K562 (cell line): ENCODE measurements at regions not wholly inside any gene's neighbourhood (a gene's known extent, or its start where the extent isn't known, plus 50 kb on each side); places are given as distances from the start of the nearest gene placed in this dataset.

ENCODE experiments used
- ATAC-seq: fragments of 200-7000 bp; cut with Tn5 transposase; 3 replicates; pipeline ENCODE4 v1.9.1; 2020; ENCODE audit warnings: moderate library complexity
- BruUV-seq: library from RNA; stranded (reverse); fragments of 400-500 nt; replicated peaks from 2 replicates; lab custom pipeline; 2021; lab: Mats Ljungman, UMichigan
- CTCF ChIA-PET: fragments of 300-600 bp; formaldehyde crosslinking; extraction: SDS; loops from one replicate; lab custom pipeline; 2021; ENCODE audit warnings: low intra/inter-chr PET ratio; lab: Yijun Ruan, JAX
- POLR2A ChIA-PET: fragments of 300-600, 350-650 bp; sonication (Branson Sonifier 250); formaldehyde crosslinking; extraction: SDS; loops from one replicate; lab custom pipeline; 2021; ENCODE audit warnings: antibody characterized with exemption, inconsistent platforms; lab: Yijun Ruan, JAX
- DNase-seq, 4 experiments: peaks; one replicate each; pipeline versions ENCODE4 v3.0.0 to v3.0.0-alpha.2; 2011 to 2018; ENCODE audit warnings: low spot score in 3 of 4, mixed read lengths in 3 of 4; ENCODE audit errors: extremely low read depth in 1 of 4
- FAIRE-seq: peaks from 2 replicates; lab custom pipeline; 2011; peaks lifted over from hg19 to GRCh38; lab: Jason Lieb, UNC
- H2AFZ ChIP-seq: 2 replicates; pipeline ENCODE4 v1.6.0; 2011; ENCODE audit warnings: low read depth, low read length, control low read depth, inconsistent platforms
- H3K27ac ChIP-seq: fragments of 200-600 bp; 3 replicates; pipeline ENCODE4 v1.8.0; 2011; ENCODE audit warnings: low read depth, mild to moderate bottlenecking, control low read depth, inconsistent platforms, low read length, moderate library complexity, mixed read lengths; ENCODE audit errors: extremely low read depth
- H3K27me3 ChIP-seq, 2 experiments: fragments of 300-600 bp in 1 of 2; 2 replicates in 1 of 2; 3 replicates in 1 of 2; pipeline versions ENCODE4 v1.6.0 to v1.8.0; 2011; ENCODE audit warnings: inconsistent platforms in 2 of 2, low read length in 2 of 2, mild to moderate bottlenecking in 1 of 2, mixed read lengths in 1 of 2, moderate library complexity in 1 of 2; ENCODE audit not compliant: control insufficient read depth in 2 of 2, insufficient read depth in 2 of 2
- H3K36me3 ChIP-seq: fragments of 300-600 bp; 3 replicates; pipeline ENCODE4 v1.8.0; 2011; ENCODE audit warnings: mild to moderate bottlenecking, low read length, inconsistent platforms; ENCODE audit not compliant: control insufficient read depth, insufficient read depth
- H3K4me1 ChIP-seq, 2 experiments: fragments of 200-600 bp in 1 of 2; replicated peaks in 1 of 2; 2 replicates in 1 of 2; 3 replicates in 1 of 2; pipeline versions ENCODE4 v1.5.1 to v1.8.0; 2011; ENCODE audit warnings: inconsistent platforms in 2 of 2, low read length in 2 of 2, mild to moderate bottlenecking in 1 of 2, mixed read lengths in 1 of 2, moderate library complexity in 1 of 2; ENCODE audit not compliant: control insufficient read depth in 2 of 2, insufficient read depth in 2 of 2
- H3K4me2 ChIP-seq: 2 replicates; pipeline ENCODE4 v1.6.1; 2011; ENCODE audit warnings: low read length, control low read depth, inconsistent platforms, mixed read lengths; ENCODE audit not compliant: insufficient read depth
- H3K4me3 ChIP-seq: fragments of 200-600 bp; sonication (generic), shearing (Covaris generic); 2 replicates; pipeline ENCODE4 v1.5.1; 2016; ENCODE audit warnings: control low read depth, inconsistent platforms
- H3K79me2 ChIP-seq: fragments of 200-600 bp; 3 replicates; pipeline ENCODE4 v1.8.0; 2011; ENCODE audit warnings: low read length, inconsistent platforms; ENCODE audit not compliant: control insufficient read depth, insufficient read depth
- H3K9ac ChIP-seq, 2 experiments: 2 replicates each; pipeline versions ENCODE4 v1.6.0 to v1.6.1; 2011; ENCODE audit warnings: low read depth in 2 of 2, low read length in 2 of 2, control low read depth in 1 of 2, inconsistent platforms in 1 of 2, mild to moderate bottlenecking in 1 of 2, mixed read lengths in 1 of 2; ENCODE audit not compliant: insufficient read depth in 1 of 2
- H3K9me1 ChIP-seq: one replicate; pipeline ENCODE4 v1.6.0; 2011; ENCODE audit warnings: inconsistent platforms, mild to moderate bottlenecking, low read length, moderate library complexity; ENCODE audit not compliant: control insufficient read depth, insufficient read depth
- H3K9me3 ChIP-seq: replicated peaks from 2 replicates; pipeline ENCODE4 v1.5.1; 2011; ENCODE audit warnings: low read depth, low read length, inconsistent platforms; ENCODE audit not compliant: control insufficient read depth, insufficient read depth
- H4K20me1 ChIP-seq: replicated peaks from 2 replicates; pipeline ENCODE4 v1.6.1; 2011; ENCODE audit warnings: low read length, inconsistent platforms, mixed read lengths; ENCODE audit not compliant: control insufficient read depth, insufficient read depth
- RAD21 ChIP-seq, 2 experiments: fragments of 250-450 bp in 1 of 2; fragments of 450-650 bp in 1 of 2; sonication (Bioruptor Pico) in 1 of 2; formaldehyde crosslinking in 1 of 2; IDR thresholded peaks in 1 of 2; conservative IDR thresholded peaks in 1 of 2; 2 replicates each; pipeline versions ENCODE4 v1.4.0 to v1.8.0; 2020 to 2022; ENCODE audit warnings: mild to moderate bottlenecking in 2 of 2, moderate library complexity in 1 of 2
- WGBS: fragments of 100-300 bp; shearing (Covaris generic); methylation state at CpG from one replicate; pipeline ENCODE4 v1.1.6; 2016; ENCODE audit warnings: low coverage, mixed read lengths; ENCODE audit not compliant: insufficient coverage; ENCODE audit errors: missing lambda C conversion rate; 5-methylcytosine and 5-hydroxymethylcytosine counted together
- in situ Hi-C: fragments of 300-500 bp; cut with MboI; formaldehyde crosslinking; loops from 4 replicates; pipeline ENCODE4 v1.15.0; 2018; ENCODE audit warnings: inconsistent platforms, mixed read lengths
- intact Hi-C: fragments of 100-400 bp; cut with micrococcal nuclease; formaldehyde crosslinking; loops from 2 replicates; pipeline ENCODE4 v1.14.2; 2022
- TF ChIP-seq, protein P1 (sequence below), 3 experiments: IDR thresholded peaks in 2 of 3; conservative IDR thresholded peaks in 1 of 3; 2 replicates each; pipeline ENCODE4 v1.5.1; 2011 to 2012; ENCODE audit warnings: low read length in 3 of 3, mild to moderate bottlenecking in 3 of 3, control low read depth in 2 of 3, improper control_type of control experiment in 1 of 3, inconsistent platforms in 1 of 3, low read depth in 1 of 3, mixed read lengths in 1 of 3, moderate library complexity in 1 of 3; ENCODE audit not compliant: insufficient read depth in 2 of 3
- TF ChIP-seq, protein P2 (sequence below): sonication (generic); IDR thresholded peaks from 2 replicates; pipeline ENCODE4 v1.6.1; 2016

DNA sequence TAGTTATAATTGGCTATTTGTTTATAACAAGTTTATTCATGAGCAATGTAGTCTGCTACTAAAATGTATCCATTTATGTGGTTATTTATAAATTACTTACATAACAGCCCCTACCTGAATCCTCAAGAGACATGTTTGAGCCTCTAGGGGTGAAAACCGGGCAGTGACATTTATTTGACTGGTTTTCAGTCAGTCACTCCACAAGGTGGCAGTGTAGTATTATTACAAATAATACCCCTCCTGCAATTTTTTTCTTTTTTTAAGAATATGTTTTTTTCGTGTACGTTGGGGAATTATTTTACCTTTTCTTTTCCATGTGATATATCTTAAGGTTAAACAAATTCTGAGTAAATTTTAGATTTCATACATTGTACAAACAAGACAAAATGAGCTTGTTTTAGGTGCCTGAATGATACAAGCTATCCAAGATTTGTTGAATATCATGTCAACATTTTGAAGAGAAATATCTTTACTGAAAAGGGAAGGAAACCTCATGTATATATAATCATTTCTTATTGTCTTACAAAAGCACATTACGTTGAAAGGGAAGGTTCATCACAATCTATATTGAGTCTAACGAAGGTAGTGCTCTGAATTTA lies 598.7 kb upstream of the TECRL start:
- POLR2A ChIA-PET = no interaction called here
- H3K27me3 ChIP-seq = no peaks in the 10 kb centered on the region
- H3K36me3 ChIP-seq = no peaks in the 10 kb centered on the region
- H3K9ac ChIP-seq = no peak overlapping the region
- H2AFZ ChIP-seq = no peak overlapping the region
- H3K9me1 ChIP-seq = no peaks in the 10 kb centered on the region
- no peaks in the 10 kb centered on the region for H3K9me3 ChIP-seq
- BruUV-seq = no TSS peak
- in situ Hi-C loops = no loop called here
- FAIRE-seq = no peak
- no peaks in the 10 kb centered on the region for H3K4me1 ChIP-seq
- intact Hi-C loops = no loop called here
- no peaks in the 10 kb centered on the region for H4K20me1 ChIP-seq
- H3K4me3 ChIP-seq = no peak overlapping the region
- ATAC-seq = no peak
- no peak overlapping the region for H3K4me2 ChIP-seq
- no peaks in the 10 kb centered on the region for H3K79me2 ChIP-seq
- CTCF ChIA-PET = no interaction called here
- TF ChIP-seq RAD21 (CRISPR knock-in tag; conservative IDR thresholded peaks at IDR 0.05 in 1 of 2, IDR thresholded peaks at IDR 0.05 in 1 of 2) = peak in 1 of 2 experiments; percentile 37; a peak in 2 of 4 replicates
- TF ChIP-seq, protein P1, sequence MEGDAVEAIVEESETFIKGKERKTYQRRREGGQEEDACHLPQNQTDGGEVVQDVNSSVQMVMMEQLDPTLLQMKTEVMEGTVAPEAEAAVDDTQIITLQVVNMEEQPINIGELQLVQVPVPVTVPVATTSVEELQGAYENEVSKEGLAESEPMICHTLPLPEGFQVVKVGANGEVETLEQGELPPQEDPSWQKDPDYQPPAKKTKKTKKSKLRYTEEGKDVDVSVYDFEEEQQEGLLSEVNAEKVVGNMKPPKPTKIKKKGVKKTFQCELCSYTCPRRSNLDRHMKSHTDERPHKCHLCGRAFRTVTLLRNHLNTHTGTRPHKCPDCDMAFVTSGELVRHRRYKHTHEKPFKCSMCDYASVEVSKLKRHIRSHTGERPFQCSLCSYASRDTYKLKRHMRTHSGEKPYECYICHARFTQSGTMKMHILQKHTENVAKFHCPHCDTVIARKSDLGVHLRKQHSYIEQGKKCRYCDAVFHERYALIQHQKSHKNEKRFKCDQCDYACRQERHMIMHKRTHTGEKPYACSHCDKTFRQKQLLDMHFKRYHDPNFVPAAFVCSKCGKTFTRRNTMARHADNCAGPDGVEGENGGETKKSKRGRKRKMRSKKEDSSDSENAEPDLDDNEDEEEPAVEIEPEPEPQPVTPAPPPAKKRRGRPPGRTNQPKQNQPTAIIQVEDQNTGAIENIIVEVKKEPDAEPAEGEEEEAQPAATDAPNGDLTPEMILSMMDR (IDR thresholded peaks at IDR 0.05 in 2 of 3, conservative IDR thresholded peaks at IDR 0.05 in 1 of 3; ENCODE audit: insufficient read depth in 2 of 3, low read depth in 1 of 3, low read length in 3 of 3) = peak; percentile 22 to 60 (median 49); a peak in 4 of 6 replicates
- TF ChIP-seq, protein P2, sequence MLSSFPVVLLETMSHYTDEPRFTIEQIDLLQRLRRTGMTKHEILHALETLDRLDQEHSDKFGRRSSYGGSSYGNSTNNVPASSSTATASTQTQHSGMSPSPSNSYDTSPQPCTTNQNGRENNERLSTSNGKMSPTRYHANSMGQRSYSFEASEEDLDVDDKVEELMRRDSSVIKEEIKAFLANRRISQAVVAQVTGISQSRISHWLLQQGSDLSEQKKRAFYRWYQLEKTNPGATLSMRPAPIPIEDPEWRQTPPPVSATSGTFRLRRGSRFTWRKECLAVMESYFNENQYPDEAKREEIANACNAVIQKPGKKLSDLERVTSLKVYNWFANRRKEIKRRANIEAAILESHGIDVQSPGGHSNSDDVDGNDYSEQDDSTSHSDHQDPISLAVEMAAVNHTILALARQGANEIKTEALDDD = no peak
- peak; percentile 6 to 27 (median 26) for DNase-seq
- no peak overlapping the region for H3K27ac ChIP-seq
- WGBS = 1% methylated on average over 5 of the region's 5 CpGs
